HG02870 (cell line): ENCODE measurements at regions not wholly inside any gene's neighbourhood (a gene's known extent, or its start where the extent isn't known, plus 50 kb on each side); places are given as distances from the start of the nearest gene placed in this dataset.
"Not testable (repeated sequence)": the region's sequence is repeated elsewhere in the genome, so short reads cannot be mapped to it uniquely, and the experiment has no call there.

ENCODE experiments used
- ATAC-seq: cut with Tn5 transposase; IDR thresholded peaks from one replicate; pipeline ENCODE4 v1.9.1; 2021; ENCODE audit warnings: mild to moderate bottlenecking, moderate library complexity; ENCODE audit not compliant: unreplicated experiment

DNA sequence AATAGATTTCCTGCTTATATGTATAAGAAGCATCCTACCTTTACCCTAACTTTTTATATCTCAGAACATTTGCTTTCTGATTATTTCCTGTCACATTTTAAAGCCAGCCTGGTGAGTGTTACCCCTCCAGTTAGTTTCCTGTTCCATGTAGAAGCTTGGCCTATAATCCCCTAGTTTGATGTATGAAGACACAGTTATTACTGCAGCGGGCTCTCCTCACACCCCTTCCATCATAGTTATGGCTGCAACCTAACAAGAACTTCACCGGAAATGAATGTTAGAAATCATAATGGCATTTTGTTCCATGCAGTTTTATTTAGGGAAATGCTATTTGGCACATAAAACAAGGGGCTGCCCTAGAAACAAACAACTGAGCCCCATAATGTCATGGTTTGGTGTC, 400.2 kb upstream of the SETBP1 start:
- no peak for ATAC-seq

DNA sequence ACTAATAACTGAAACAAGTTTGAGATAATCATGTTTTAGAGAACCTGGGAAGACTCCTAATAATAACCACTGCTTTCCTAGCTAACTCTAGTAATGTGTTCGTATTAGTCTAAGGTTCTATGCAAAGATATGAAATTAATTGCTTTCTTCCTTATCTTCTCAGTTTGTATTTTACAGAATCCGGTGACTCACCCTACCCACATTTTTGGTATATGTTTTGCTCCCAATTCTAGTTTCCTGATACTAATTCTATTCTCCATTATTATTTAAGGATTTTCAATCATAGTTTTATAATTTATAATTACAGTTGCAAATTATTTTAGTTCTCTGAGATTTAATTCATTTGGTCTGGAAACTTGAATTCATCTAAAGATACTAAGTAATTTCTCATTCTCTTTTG, 394.6 kb upstream of the SETBP1 start:
- ATAC-seq = no peak

DNA sequence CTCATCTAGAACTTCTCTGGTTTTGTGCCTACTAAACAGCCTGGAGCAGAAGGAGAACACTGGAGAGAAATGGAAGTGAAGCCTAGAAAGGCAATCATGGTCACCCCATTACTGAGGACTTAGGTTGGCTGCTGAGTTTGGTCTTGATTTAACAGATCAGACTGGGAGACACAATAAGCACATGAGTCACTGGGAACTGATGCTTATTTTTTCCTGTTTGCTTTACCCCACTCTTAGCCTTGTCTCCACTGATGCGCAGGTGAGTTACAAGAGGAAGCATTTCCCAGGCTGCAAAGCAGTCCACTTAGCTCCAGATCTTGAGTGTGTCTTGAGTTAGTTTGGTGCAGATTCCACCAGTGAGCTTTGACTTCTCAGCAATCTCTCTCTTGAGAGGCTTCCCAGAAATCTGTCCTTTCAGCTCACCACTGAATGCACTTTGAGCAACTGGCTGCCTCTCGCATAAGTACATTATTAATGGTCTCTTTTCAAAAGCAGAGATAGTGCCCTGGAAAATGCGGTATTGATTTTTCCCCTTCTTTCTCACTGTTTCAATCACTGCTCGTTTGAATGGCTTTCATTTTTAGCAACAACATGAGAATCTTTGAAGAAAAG, 390.2 kb upstream of the SETBP1 start:
- no peak for ATAC-seq

DNA sequence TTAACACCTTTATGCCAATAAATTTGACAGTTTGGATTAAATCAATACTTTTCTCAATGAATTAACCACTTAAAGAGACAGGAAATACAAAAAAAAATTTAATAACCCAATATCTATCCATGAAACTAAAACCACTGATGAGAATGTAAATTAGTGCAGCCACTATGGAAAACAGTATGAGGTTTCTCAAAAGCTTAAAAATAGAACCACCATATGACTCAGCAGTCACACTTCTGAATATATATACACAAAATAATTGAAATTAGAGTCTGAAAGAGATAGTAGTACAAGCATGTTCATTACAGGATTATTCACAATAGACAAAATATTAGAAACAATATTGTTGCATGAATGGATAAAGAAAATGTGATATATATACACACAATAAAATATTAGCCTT, 382.1 kb upstream of the SETBP1 start:
- no peak for ATAC-seq

DNA sequence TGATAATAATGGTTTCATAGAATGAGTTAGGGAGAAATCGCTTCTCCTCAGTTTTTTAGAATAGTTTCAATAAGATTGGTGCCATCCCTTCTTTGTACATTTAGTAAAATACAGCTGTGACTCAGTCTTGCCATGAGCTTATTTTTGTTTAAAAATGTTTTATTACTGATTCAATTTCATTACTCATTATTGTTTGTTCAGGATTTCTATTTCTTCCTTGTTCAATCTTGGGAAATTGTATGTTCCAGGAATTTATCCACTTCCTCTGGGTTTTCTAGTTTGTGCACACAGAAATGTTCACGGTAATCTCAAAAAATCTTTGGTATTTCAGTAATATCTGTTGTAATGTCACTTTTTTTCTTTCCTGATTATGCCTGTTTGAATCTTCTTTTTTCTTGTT, 371.5 kb upstream of the SETBP1 start:
- no peak for ATAC-seq

DNA sequence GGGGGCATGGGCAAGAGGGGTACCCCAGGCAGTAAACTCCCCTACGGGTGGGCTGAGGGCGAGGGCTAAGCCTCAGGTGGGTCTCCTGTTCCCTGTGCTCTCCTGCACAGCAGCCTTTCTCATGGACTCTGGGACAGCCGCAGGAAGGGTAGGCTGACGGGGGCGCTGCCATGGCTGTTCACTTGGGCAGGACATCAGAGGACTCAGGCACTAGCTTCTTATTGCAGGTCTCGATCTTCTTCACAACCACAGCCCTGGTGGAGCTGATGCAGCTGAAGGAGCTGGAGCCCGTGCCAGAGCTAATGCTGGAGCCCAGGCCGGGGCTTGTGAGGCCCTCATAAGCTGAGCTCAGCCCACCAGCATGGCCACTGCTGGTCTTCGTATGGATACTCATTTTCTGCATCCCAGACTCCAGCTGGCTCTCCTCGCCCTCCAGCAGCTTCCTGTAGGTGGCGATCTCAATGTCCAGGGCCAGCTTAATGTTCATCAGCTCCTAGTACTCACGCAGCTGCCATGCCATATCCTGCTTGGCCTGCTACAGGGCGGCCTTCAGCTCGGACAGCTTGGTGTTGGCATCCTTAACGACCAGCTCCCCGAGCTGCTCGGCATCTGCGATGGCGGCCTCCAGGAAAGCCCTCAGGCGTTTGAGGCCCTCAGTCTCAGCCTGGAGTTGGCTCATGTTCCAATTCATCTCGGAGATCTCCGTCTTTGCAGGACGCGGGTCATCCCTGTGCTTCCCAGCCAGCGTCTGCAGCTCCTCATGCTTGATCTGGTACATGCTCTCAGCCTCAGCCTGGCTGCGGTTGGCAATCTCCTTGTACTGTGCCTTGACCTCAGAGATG, 359.8 kb upstream of the SETBP1 start:
- no peak for ATAC-seq

DNA sequence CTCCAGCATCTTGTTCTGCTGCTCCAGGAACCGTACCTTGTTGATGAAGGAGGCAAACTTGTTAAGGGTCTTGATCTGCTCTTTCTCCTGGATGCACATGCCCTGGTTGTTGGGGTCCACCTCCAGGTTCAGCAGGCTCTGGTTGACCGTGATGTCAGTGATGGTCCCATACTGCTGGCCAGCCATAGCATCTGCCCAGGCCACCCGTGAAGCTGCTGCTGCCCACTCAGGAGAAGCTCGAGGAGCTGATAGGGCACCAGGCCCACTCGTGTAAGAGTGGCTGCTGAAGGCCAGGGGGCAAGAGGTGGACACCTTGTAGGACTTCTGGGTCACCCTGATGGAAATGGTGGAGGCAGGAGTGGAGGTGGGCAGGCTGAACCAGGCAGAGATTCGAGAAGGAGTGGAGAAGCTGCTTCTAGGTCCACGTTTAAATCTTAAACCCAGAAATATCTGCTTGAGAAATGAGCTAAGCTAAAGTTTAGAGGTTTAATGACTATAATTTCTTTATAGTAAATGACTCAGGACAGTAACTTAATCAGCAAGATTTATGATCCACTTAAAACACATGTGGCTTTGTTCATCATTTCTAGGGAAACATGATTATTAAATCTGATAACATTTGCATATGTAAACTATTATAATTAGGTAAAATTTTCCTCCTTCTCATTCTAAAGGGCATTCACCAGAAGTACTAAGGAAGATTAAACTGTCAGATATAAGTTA, 358.7 kb upstream of the SETBP1 start:
- ATAC-seq = no peak

DNA sequence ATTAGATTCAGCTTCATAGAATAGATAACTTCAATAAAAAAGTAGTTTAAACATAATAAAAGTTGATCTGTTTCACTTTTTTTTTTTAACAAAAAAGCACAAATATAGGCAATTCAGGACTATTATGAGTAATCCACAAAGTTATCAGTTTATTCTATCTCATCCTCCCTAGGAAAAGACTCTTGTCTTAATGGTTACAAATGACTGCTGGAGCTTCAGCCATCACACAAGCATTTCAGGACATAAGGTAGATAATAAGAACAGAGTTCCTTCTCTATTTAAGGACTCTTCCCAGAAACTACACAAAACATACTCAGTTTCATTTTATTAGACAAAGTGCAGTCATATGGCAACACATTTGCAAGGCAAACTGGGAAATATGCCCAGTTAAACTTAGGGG, 357.6 kb upstream of the SETBP1 start:
- no peak for ATAC-seq

DNA sequence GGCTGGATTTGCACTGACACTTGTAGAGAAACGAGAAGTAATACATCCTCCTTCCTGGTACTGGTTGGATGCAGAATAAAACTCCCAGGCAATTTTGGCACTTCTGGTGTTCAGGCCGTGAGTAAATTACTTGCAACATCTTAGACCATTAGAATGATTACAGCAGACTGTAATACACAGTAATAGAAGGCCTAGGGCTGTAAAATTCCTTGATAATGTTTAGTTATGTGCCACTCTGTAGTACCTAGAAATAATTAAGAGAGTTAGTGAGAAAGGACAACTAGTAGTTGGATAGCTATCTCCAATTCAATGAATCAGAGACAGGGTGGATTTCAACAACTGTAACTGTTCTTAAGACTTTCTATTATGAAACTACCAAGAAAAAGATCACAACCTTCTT, 356.3 kb upstream of the SETBP1 start:
- no peak for ATAC-seq

DNA sequence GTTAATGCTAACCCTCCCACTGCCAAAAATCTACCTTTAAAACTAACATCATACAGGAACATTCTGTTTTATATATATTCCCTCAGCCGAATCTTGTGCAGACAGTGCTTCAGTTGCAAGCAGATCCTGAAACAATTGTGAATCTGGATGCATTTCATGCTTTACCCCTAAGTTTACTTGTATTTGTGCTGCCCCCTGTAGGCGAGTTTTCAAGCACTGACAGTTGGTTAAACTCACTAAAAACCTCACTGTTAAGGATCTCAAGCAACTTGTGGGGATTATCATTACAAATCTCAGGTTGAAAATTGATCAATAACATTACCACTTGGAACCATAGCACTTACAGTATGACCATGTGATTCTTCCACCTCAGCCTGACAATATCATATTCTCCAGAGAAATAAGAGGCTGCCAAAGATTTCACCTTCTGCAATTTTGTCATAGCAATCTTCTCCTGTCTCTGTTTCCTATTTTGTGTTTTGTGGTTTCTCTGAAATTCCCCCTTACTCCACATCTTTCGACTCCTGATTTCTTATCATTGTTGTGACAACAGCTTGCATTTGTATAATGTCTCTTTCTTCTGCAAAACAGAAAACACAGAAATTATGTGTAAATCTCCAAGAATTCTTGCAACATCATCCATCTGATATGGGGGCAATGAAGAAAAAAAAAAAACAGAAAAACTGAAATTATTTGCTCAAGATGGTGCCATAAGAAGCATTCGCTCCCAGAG, 354.6 kb upstream of the SETBP1 start:
- ATAC-seq = no peak

DNA sequence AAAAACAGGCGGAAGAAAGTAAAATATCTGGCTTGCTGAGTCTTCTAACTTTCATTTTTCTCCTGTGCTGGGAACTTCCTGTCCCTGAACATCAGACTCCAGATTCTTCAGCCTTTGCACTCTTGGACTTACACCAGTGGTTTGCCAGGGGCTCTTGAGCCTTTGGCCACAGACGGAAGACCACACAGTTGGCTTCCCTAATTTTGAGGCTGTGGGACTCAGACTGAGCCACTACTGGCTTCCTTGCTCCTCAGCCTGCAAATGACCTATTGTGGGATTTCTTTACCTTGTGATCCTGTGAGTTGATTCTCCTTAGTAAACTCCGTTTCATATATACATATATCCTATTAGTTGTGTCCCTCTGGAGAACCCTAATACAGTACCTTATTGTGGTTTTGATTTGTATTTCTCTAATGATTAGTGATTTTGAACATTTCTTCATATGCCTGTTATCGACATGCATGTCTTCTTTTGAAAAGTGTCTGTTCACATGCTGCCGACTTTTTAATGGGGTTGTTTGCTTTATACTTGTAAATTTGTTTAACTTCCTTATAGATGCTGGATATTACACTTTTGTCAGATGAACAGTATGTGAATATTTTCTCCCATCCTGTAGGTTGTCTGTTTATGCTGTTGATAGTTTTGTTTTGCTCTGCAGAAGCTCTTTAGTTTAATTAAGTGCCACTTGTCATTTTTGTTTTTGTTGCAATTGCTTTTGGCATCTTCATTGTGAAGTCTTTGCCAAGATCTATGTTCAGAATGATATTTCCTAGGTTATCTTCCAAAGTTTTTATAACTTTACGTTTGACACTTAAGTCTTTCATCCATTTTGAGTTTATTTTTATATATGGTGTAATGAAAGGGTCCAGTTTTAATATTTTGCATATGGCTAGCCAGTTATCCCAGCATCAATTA, 348.8 kb upstream of the SETBP1 start:
- ATAC-seq = no peak

DNA sequence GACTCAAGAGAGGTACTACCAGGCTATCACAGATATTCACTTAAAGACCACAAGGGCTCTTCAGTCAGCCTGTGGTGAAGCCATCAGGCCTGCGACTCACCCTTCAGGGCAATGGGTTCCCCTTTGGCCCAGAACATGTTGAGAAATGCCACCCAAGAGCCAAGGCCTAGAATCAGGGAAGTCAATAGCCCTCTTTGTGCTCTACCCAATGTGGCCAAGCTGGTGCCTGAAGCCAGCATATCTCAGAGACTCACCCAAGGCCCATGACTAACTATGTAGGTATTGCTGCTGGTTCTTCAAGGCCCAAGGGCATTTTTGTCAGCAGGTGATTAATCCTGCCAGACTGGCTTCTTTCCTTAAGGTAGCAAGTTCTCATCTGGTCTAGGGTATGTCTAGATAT, 338.9 kb upstream of the SETBP1 start:
- no peak for ATAC-seq

DNA sequence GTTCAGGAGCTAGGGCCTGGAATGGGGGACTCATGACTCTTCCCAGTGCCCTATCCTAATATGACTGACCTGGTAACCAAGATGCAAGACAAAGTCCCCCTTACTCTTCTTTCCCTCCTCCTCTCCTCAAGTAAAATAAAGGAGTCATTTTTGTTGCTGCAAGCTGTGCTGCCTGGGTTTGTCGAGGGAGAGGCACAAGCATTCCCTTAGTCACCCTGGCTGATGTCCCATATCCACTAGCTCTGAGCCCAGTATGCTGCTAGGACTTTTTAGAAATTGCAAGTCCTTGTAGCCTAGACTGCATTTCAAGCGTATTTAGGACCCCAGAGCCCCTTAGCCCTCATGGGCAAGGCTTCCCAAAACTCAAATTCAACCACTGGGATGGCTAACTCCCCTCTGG, 338.5 kb upstream of the SETBP1 start:
- ATAC-seq = no peak

DNA sequence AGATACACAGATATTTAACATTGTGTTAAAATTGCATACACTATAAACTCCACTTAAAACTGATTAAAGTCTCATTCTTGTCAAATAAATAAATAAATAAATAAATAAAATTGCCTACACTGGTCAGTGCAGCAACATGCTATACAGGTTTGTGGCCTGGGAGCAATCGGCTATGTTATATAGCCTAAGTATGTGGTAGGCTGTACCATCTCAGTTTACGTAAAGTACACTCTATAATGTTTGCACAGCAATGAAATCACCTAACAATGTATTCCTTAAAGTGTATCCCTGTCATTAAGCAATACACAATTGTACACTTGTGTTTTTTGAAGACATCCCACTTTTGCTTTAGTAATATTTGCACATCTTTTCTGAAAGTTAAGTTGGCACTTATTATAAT, 337.7 kb upstream of the SETBP1 start:
- ATAC-seq = no peak

DNA sequence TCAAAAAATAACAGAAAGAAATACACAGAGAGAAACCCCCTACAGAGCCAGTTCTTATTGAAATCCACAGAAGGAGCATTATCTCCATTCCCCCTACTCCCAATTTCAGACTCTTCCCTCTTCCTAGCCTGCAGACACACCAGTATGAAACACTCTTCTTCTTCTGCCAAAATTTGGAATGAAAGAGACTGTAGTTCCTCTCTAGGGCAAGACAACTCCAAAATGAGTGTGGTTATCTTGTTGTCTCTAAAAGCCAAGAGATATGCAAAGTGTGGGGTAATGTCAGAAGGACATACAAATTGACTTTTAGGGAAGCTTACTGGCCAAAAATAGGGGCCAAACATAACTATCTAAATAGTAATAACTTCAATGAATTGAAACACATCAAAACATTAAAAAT, 337.1 kb upstream of the SETBP1 start:
- ATAC-seq = no peak

DNA sequence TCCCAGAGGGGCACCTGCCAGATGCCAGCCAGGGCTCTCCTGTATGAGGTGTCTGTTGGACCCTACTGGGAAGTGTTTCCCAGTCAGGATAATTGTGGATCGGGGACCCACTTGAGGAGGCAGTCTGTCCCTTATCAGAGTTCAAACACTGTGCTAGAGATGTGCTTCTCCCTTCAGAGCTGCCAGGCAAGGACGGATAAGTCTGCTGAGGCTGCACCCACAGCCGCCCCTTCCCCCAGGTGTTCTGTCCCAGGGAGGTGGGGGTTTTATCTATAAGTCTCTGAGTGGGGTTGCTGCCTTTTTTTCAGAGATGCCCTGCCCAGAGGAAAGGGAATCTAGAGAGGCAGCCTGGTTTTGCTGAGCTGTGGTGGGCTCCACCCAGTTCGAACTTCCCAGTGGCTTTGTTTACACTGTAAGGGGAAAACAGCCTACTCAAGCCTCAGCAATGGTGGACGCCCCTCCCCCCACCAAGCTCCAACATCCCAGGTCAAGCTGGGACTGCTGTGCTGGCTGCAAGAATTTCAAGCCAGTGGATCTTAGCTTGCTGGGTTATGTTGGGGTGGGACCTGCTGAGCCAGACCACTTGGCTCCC, 324.0 kb upstream of the SETBP1 start:
- ATAC-seq = no peak

DNA sequence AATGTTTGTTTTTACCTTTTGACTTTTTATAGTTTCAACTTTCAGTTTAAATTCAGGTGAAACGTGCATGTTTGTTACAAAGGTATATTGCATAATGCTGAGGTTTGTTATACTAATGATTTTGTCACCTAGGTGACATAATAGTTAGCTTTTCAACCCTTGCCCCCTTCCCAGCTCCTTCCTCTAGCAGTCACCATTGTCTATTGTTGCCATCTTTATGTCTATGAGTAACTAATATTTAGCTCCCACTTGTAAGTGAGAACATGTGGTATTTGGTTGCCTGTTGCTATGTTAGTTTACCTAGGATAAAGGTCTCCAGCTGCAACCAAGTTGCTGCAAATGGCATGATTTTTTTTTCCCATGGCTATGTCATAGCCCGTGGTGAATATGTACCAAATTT, 322.3 kb upstream of the SETBP1 start:
- no peak for ATAC-seq

DNA sequence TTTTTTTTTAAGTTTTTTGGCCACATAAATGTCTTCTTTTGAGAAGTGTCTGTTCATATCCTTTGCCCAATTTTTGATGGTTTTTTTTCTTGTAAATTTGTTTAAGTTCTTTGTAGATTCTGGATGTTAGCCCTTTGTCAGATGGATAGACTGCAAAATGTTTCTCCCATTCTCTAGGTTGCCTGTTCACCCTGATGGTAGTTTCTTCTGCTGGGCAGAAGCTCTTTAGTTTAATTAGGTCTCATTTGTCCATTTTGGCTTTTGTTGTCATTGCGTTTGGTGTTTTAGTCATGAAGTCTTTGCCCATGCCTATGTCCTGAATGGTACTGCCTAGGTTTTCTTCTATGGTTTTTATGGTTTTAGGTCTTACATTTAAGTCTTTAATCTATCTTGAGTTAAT, 320.9 kb upstream of the SETBP1 start:
- not testable (repeated sequence) for ATAC-seq

DNA sequence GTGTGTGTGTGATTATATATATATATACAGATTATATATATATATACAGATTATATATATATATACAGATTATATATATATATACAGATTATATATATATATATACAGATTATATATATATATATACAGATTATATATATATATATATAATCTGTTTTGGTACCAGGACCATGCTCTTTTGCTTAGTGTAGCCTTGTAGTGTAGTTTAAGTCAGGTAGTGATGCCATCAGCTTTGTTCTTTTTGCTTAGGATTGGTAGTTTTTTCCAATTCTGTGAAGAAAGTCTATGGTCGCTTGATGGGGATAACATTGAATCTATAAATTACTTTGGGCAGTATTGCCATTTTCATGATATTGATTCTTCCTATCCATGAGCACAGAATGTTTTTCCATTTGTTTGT, 318.5 kb upstream of the SETBP1 start:
- ATAC-seq = not testable (repeated sequence)

DNA sequence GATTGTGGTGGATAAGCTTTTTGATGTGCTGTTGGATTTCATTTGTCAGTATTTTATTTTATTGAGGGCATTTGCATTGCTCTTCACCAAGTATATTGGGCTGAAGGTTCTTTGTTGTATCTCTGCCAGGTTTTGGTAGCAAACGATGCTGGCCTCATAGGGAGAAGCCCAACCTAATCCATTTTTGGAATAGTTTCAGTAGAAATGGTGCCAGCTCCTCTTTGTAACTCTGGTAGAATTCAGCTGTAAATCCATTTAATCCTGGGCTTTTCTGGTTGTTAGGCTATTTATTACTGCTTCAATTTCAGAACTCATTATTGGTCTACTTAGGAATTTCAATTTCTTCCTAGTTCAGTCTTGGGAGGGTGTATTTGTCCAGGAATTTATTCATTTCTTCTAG, 309.8 kb upstream of the SETBP1 start:
- no peak for ATAC-seq
